T-helper 2 cell treated with Interferon-gamma antibody and Interleukin-4, amounts not matched to agents 5 μg/mL and 100 μg/mL, for 36 hours (primary cell): ENCODE measurements at regions not wholly inside any gene's neighbourhood (a gene's known extent, or its start where the extent isn't known, plus 50 kb on each side); places are given as distances from the start of the nearest gene placed in this dataset.
"Not testable (repeated sequence)": the region's sequence is repeated elsewhere in the genome, so short reads cannot be mapped to it uniquely, and the experiment has no call there.

Source experiments
- DNase-seq: peaks from one replicate; pipeline ENCODE4 v3.0.0; 2021; ENCODE audit warnings: low spot score
- H3K27ac Mint-ChIP-seq: one replicate; pipeline ENCODE4 v1.8.0; 2021; ENCODE audit warnings: mild to moderate bottlenecking, mixed read lengths
- H3K27me3 Mint-ChIP-seq: one replicate; pipeline ENCODE4 v1.8.0; 2021; ENCODE audit warnings: low read depth, mixed read lengths
- H3K36me3 Mint-ChIP-seq: one replicate; pipeline ENCODE4 v1.8.0; 2021; ENCODE audit warnings: low read depth, mixed read lengths
- H3K4me1 Mint-ChIP-seq: one replicate; pipeline ENCODE4 v1.8.0; 2021; ENCODE audit warnings: low read depth, mixed read lengths
- H3K4me3 Mint-ChIP-seq: one replicate; pipeline ENCODE4 v1.8.0; 2022; ENCODE audit warnings: mild to moderate bottlenecking, moderate library complexity, mixed read lengths
- H3K9me3 Mint-ChIP-seq: one replicate; pipeline ENCODE4 v1.8.0; 2021; ENCODE audit warnings: mixed read lengths

DNA sequence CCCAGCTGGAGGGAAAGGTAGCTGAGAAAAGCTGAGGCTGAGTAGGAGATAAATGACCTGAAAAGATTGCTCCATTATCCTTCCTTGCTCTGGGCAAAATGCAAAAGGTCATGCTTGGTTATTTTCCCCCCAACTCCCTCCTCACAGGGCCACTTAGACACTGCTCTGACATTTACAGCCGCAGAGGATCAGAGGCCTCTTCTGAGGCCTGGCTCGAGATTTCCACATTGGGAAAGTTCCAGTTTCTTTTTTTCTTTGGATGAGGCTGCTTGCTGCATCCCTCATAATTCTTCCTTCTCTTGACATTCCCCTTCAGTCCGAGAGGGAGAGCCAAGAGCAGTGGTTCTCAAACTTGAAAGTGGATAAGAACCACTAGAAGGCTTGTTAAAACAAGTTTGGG, 60.1 kb upstream of the HSPA9 start:
- Mint-ChIP-seq H3K27ac (no peak overlapping the region), H3K4me1 (peaks cover 5% of the 10 kb centered on the region), H3K36me3 (no peaks in the 10 kb centered on the region), H3K9me3 (no peaks in the 10 kb centered on the region), H3K27me3 (peaks cover 40% of the 10 kb centered on the region), H3K4me3 (no peak overlapping the region)
- no peak for DNase-seq

- DNase-seq, H3K36me3 Mint-ChIP-seq, H3K4me3 Mint-ChIP-seq, H3K4me1 Mint-ChIP-seq, H3K9me3 Mint-ChIP-seq, H3K27ac Mint-ChIP-seq: not testable (repeated sequence)
- H3K27me3 Mint-ChIP-seq: peaks cover 38% of the 10 kb centered on the region
Measured at GRCh38 chr5:138634804-138635203, 59.6 kb upstream of the HSPA9 start.

GRCh38 chr5:138632900-138633489, 57.8 kb upstream of the HSPA9 start:
- Mint-ChIP-seq H3K27me3 (peaks cover 29% of the 10 kb centered on the region), H3K36me3 (no peaks in the 10 kb centered on the region), H3K4me3 (no peak overlapping the region), H3K9me3 (no peaks in the 10 kb centered on the region), H3K4me1 (peaks cover 5% of the 10 kb centered on the region), H3K27ac (no peak overlapping the region)
- DNase-seq: no peak

GRCh38 chr5:138631096-138631928, 56.1 kb upstream of the HSPA9 start:
- H3K36me3 Mint-ChIP-seq: no peaks in the 10 kb centered on the region
- H3K27me3 Mint-ChIP-seq: peaks cover 32% of the 10 kb centered on the region
- DNase-seq: no peak
- H3K4me3 Mint-ChIP-seq: no peak overlapping the region
- H3K4me1 Mint-ChIP-seq: peaks cover 5% of the 10 kb centered on the region
- no peak overlapping the region for H3K27ac Mint-ChIP-seq
- H3K9me3 Mint-ChIP-seq: no peaks in the 10 kb centered on the region

DNA sequence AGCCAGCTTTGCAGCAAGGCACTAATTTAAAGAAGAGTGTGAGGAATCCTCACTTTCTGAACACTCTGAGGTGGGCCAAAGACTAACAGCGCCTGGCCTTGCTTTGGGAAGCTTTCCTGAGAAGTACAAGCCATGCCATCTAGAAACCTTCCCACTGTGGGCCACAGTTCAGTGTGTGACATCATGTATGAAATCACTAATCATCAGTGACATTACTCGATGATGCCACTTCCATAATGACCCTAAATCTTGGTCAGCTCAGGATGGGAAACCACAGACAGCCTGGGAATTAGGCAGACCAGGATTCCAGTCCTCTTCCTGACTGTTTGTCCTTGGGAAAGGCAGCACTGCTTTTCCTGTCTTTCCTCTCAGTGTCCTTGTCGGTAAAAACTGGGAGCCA, 54.2 kb upstream of the HSPA9 start:
- DNase-seq: no peak
- H3K27me3 Mint-ChIP-seq: peaks cover 33% of the 10 kb centered on the region
- H3K4me1 Mint-ChIP-seq: peaks cover 5% of the 10 kb centered on the region
- H3K36me3 Mint-ChIP-seq: no peaks in the 10 kb centered on the region
- no peaks in the 10 kb centered on the region for H3K9me3 Mint-ChIP-seq
- H3K27ac Mint-ChIP-seq: no peak overlapping the region
- H3K4me3 Mint-ChIP-seq: no peak overlapping the region

- no peaks in the 10 kb centered on the region for H3K9me3 Mint-ChIP-seq
- H3K4me3 Mint-ChIP-seq: no peak overlapping the region
- no peak overlapping the region for H3K27ac Mint-ChIP-seq
- no peaks in the 10 kb centered on the region for H3K4me1 Mint-ChIP-seq
- peaks cover 30% of the 10 kb centered on the region for H3K27me3 Mint-ChIP-seq
- H3K36me3 Mint-ChIP-seq: no peaks in the 10 kb centered on the region
- DNase-seq: no peak
Measured at GRCh38 chr5:138626333-138626944, 51.2 kb upstream of the HSPA9 start.

DNA sequence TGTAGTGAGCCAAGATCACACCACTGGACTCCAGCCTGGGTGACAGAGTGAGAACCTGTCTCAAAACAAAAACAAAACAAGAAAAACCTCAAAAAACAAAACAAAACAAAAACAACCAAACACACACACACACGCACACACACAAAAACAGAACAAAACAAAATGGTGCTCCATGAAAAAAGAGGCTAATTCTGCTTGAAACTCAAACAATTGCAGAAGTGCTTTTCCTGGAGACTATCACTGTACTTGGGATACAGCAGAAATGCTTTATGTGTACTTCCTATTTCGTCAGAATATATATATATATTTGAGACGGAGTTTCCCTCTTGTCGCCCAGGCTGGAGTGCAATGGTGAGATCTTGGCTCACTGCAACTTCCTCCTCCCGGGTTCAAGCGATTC, 49.9 kb upstream of the HSPA9 start:
- no peaks in the 10 kb centered on the region for H3K36me3 Mint-ChIP-seq
- no peaks in the 10 kb centered on the region for H3K4me1 Mint-ChIP-seq
- H3K9me3 Mint-ChIP-seq: no peaks in the 10 kb centered on the region
- no peak overlapping the region for H3K27ac Mint-ChIP-seq
- H3K4me3 Mint-ChIP-seq: no peak overlapping the region
- DNase-seq: no peak
- H3K27me3 Mint-ChIP-seq: peaks cover 35% of the 10 kb centered on the region
